ENCODE measurements at regions not wholly inside any gene's neighbourhood (a gene's known extent, or its start where the extent isn't known, plus 50 kb on each side); places are given as distances from the start of the nearest gene placed in this dataset.

- TF ChIP-seq CTCF (conservative IDR thresholded peaks at IDR 0.05 in 1 of 2, IDR thresholded peaks at IDR 0.05 in 1 of 2; ENCODE audit: extremely low read depth in 1 of 2, insufficient read depth in 1 of 2, low read depth in 1 of 2, low read length in 2 of 2): no peak
- no peak for TF ChIP-seq EZH2 (IDR thresholded peaks at IDR 0.05; ENCODE audit: borderline replicate concordance, low read length)
These were observed 234.3 kb upstream of the ADAMTS5 start for GRCh38 chr21:27201197-27201596.
